Bronchial epithelial cell (primary cell): ENCODE measurements at regions not wholly inside any gene's neighbourhood (a gene's known extent, or its start where the extent isn't known, plus 50 kb on each side); places are given as distances from the start of the nearest gene placed in this dataset.

Source experiments
- DNase-seq: peaks from one replicate; pipeline ENCODE4 v3.0.0-alpha.2; 2010; ENCODE audit warnings: low read depth
- FAIRE-seq: peaks from 2 replicates; lab custom pipeline; 2011; peaks lifted over from hg19 to GRCh38; lab: Jason Lieb, UNC
- H3K27me3 ChIP-seq: 2 replicates; pipeline ENCODE4 v1.5.1; 2011; ENCODE audit warnings: low read length; ENCODE audit not compliant: control insufficient read depth, insufficient read depth
- H3K36me3 ChIP-seq: 2 replicates; pipeline ENCODE4 v1.5.1; 2011; ENCODE audit warnings: low read length; ENCODE audit not compliant: control insufficient read depth, insufficient read depth
- H3K4me3 ChIP-seq: 2 replicates; pipeline ENCODE4 v1.5.1; 2011; ENCODE audit warnings: mild to moderate bottlenecking, low read depth, low read length, control low read depth
- TF ChIP-seq, protein P1 (sequence below): IDR thresholded peaks from 2 replicates; pipeline ENCODE4 v1.5.1; 2011; ENCODE audit warnings: mild to moderate bottlenecking, moderate library complexity, low read length, control low read depth, inconsistent platforms; ENCODE audit not compliant: insufficient read depth, severe bottlenecking

- Histone ChIP-seq H3K4me3 (no peak overlapping the region), H3K36me3 (no peaks in the 10 kb centered on the region), H3K27me3 (no peaks in the 10 kb centered on the region)
- DNase-seq (peak; percentile 33), FAIRE-seq (no peak)
- TF ChIP-seq, protein P1, sequence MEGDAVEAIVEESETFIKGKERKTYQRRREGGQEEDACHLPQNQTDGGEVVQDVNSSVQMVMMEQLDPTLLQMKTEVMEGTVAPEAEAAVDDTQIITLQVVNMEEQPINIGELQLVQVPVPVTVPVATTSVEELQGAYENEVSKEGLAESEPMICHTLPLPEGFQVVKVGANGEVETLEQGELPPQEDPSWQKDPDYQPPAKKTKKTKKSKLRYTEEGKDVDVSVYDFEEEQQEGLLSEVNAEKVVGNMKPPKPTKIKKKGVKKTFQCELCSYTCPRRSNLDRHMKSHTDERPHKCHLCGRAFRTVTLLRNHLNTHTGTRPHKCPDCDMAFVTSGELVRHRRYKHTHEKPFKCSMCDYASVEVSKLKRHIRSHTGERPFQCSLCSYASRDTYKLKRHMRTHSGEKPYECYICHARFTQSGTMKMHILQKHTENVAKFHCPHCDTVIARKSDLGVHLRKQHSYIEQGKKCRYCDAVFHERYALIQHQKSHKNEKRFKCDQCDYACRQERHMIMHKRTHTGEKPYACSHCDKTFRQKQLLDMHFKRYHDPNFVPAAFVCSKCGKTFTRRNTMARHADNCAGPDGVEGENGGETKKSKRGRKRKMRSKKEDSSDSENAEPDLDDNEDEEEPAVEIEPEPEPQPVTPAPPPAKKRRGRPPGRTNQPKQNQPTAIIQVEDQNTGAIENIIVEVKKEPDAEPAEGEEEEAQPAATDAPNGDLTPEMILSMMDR = peak; percentile 30
Measured at GRCh38 chr12:67415473-67415872, 146.3 kb downstream of the CAND1 start.

- TF ChIP-seq, protein P1 = no peak
- H3K4me3 ChIP-seq = no peak overlapping the region
- no peaks in the 10 kb centered on the region for H3K36me3 ChIP-seq
- DNase-seq (no peak), FAIRE-seq (no peak)
- H3K27me3 ChIP-seq = no peaks in the 10 kb centered on the region
Measured at GRCh38 chr12:67419810-67420209, 150.7 kb downstream of the CAND1 start.

DNA sequence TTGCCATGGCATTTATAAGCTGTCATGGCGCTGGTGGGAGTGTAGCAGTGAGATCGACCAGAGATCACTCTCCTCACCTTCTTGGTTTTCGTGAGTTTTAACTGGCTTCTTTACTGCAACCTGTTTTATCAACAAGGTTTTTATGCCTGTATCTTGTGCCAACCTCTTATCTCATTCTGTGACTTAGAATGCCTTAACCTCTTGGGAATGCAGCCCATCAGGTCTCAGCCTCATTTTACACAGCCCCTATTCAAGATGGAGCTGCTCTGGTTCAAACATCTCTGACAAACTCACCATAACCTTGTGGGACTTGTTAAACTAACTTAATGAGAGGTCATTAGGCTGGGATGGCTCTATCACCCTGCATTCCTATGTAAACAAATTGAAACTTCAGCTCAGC, 151.3 kb downstream of the CAND1 start:
- H3K4me3 ChIP-seq = no peak overlapping the region
- H3K27me3 ChIP-seq = no peaks in the 10 kb centered on the region
- FAIRE-seq = no peak
- no peaks in the 10 kb centered on the region for H3K36me3 ChIP-seq
- TF ChIP-seq, protein P1 = no peak
- no peak for DNase-seq

DNA sequence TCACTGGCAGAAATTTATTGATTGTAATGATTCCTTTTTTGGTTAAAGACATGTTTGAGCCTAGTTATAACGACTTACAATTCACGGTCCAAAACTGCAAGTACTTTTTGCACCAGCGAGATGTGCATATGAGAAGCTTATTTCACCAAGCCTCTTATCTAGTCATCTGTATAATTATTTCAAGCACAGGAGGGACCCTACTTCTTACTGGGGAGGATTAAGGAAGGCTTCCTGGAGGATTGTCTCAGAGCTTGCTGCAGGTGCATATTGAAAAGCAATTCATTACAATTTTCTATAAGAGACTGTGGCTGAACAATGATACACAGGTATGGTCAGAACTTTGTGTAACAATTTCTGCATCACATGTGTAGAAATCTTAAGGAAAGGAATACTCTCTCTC, 152.9 kb downstream of the CAND1 start:
- Histone ChIP-seq H3K4me3 (no peak overlapping the region), H3K36me3 (no peaks in the 10 kb centered on the region), H3K27me3 (no peaks in the 10 kb centered on the region)
- FAIRE-seq = no peak
- TF ChIP-seq, protein P1 = no peak
- no peak for DNase-seq

GRCh38 chr12:67424784-67425183, 155.6 kb downstream of the CAND1 start:
- Histone ChIP-seq H3K27me3 (no peaks in the 10 kb centered on the region), H3K36me3 (no peaks in the 10 kb centered on the region), H3K4me3 (no peak overlapping the region)
- TF ChIP-seq, protein P1 = no peak
- DNase-seq (no peak), FAIRE-seq (peak; percentile 43)

- Histone ChIP-seq H3K27me3 (no peaks in the 10 kb centered on the region), H3K4me3 (no peak overlapping the region), H3K36me3 (no peaks in the 10 kb centered on the region)
- no peak for FAIRE-seq
- peak; percentile 82 for DNase-seq
- TF ChIP-seq, protein P1 = no peak
Measured at GRCh38 chr12:67425394-67425793, 156.2 kb downstream of the CAND1 start.
